Breast epithelium (tissue), 3 donors: ENCODE measurements at regions not wholly inside any gene's neighbourhood (a gene's known extent, or its start where the extent isn't known, plus 50 kb on each side); places are given as distances from the start of the nearest gene placed in this dataset.

Source experiments
- POLR2A ChIP-seq: fragments of 450-650 bp; IDR thresholded peaks from one replicate; pipeline ENCODE4 v1.6.1; 2016; ENCODE audit warnings: antibody characterized with exemption, mild to moderate bottlenecking, moderate library complexity
- POLR2AphosphoS5 ChIP-seq, 3 donors: sonication (generic); formaldehyde crosslinking; IDR thresholded peaks; one replicate each; pipeline ENCODE4 v1.6.1; 2017; ENCODE audit warnings: antibody characterized with exemption in 3 of 3

GRCh38 chr15:62773369-62774165 lies 269.0 kb upstream of the TPM1 start:
- TF ChIP-seq POLR2A (no peak), POLR2AphosphoS5 (IDR thresholded peaks at IDR 0.05) (no peak)
